ENCODE measurements at regions not wholly inside any gene's neighbourhood (a gene's known extent, or its start where the extent isn't known, plus 50 kb on each side); places are given as distances from the start of the nearest gene placed in this dataset.

- 87% methylated on average over 5 of the region's 5 CpGs for WGBS
- intact Hi-C loops (cut with DNase I) = no loop called here
These were observed 140.5 kb downstream of the KCNA5 start for GRCh38 chr12:5184186-5184585.

GRCh38 chr12:5185435-5186069 is 141.9 kb downstream of the KCNA5 start:
- no peaks in the 10 kb centered on the region for H3K27me3 ChIP-seq (replicated peaks; ENCODE audit: insufficient read depth)
- no peak for TF ChIP-seq CTCF (IDR thresholded peaks at IDR 0.05)
- TF ChIP-seq POLR2AphosphoS5 (IDR thresholded peaks at IDR 0.05) = peak; percentile 53
- DNase-seq (ENCODE audit: low spot score) = no peak
- H3K4me3 ChIP-seq = peak overlapping the region; percentile 7 to 14
- H3K4me1 ChIP-seq (replicated peaks) = no peaks in the 10 kb centered on the region
- H3K27ac ChIP-seq = no peak overlapping the region
- H3K9me3 ChIP-seq = no peaks in the 10 kb centered on the region
- 28% methylated on average over 8 of the region's 8 CpGs for WGBS
- intact Hi-C loops (cut with DNase I) = no loop called here
- H3K36me3 ChIP-seq = no peaks in the 10 kb centered on the region

More at GRCh38 chr12:5184186-5184585, 140.5 kb downstream of the KCNA5 start:
- DNase-seq (ENCODE audit: low spot score) = no peak
- Histone ChIP-seq H3K9me3 (no peaks in the 10 kb centered on the region), H3K4me3 (no peak overlapping the region), H3K36me3 (no peaks in the 10 kb centered on the region), H3K4me1 (replicated peaks) (no peaks in the 10 kb centered on the region), H3K27ac (no peak overlapping the region), H3K27me3 (replicated peaks; ENCODE audit: insufficient read depth) (no peaks in the 10 kb centered on the region)
- TF ChIP-seq POLR2AphosphoS5 (IDR thresholded peaks at IDR 0.05) = no peak
- no peak for TF ChIP-seq CTCF (IDR thresholded peaks at IDR 0.05)
- no peak for TF ChIP-seq POLR2A (IDR thresholded peaks at IDR 0.05)

- Histone ChIP-seq H3K9me3 (no peaks in the 10 kb centered on the region), H3K36me3 (no peaks in the 10 kb centered on the region), H3K27ac (no peak overlapping the region), H3K27me3 (replicated peaks; ENCODE audit: insufficient read depth) (no peaks in the 10 kb centered on the region), H3K4me3 (no peak overlapping the region), H3K4me1 (replicated peaks) (no peaks in the 10 kb centered on the region)
- no peak for DNase-seq (ENCODE audit: low spot score)
- WGBS = 73% methylated on average over 4 of the region's 4 CpGs
- intact Hi-C loops (cut with DNase I) = no loop called here
- TF ChIP-seq CTCF (IDR thresholded peaks at IDR 0.05) (no peak), POLR2A (IDR thresholded peaks at IDR 0.05) (no peak), POLR2AphosphoS5 (IDR thresholded peaks at IDR 0.05) (no peak)
These were observed 143.0 kb downstream of the KCNA5 start for GRCh38 chr12:5186715-5187114.

- Histone ChIP-seq H3K4me1 (replicated peaks) (no peaks in the 10 kb centered on the region), H3K9me3 (no peaks in the 10 kb centered on the region), H3K27me3 (replicated peaks; ENCODE audit: insufficient read depth) (no peaks in the 10 kb centered on the region), H3K4me3 (no peak overlapping the region), H3K27ac (no peak overlapping the region), H3K36me3 (no peaks in the 10 kb centered on the region)
- DNase-seq (ENCODE audit: low spot score) = no peak
- no peak for TF ChIP-seq POLR2AphosphoS5 (IDR thresholded peaks at IDR 0.05)
- no peak for TF ChIP-seq POLR2A (IDR thresholded peaks at IDR 0.05)
- TF ChIP-seq CTCF (IDR thresholded peaks at IDR 0.05) = no peak
- intact Hi-C loops (cut with DNase I) = no loop called here
- 45% methylated on average over 2 of the region's 2 CpGs for WGBS
These were observed 143.5 kb downstream of the KCNA5 start for GRCh38 chr12:5187136-5187535.

GRCh38 chr12:5188472-5188871 is 144.8 kb downstream of the KCNA5 start:
- no peak overlapping the region for H3K27ac ChIP-seq
- no peak for TF ChIP-seq CTCF (IDR thresholded peaks at IDR 0.05)
- no peak for TF ChIP-seq POLR2AphosphoS5 (IDR thresholded peaks at IDR 0.05)
- TF ChIP-seq POLR2A (IDR thresholded peaks at IDR 0.05) = no peak

More at GRCh38 chr12:5188472-5188871, 144.8 kb downstream of the KCNA5 start:
- WGBS = 58% methylated on average over 4 of the region's 4 CpGs
- Histone ChIP-seq H3K36me3 (no peaks in the 10 kb centered on the region), H3K9me3 (no peaks in the 10 kb centered on the region), H3K4me3 (no peak overlapping the region), H3K27me3 (replicated peaks; ENCODE audit: insufficient read depth) (no peaks in the 10 kb centered on the region), H3K4me1 (replicated peaks) (no peaks in the 10 kb centered on the region)
- no peak for DNase-seq (ENCODE audit: low spot score)
- intact Hi-C loops (cut with DNase I) = no loop called here
